T-cell (primary cell): ENCODE measurements at regions not wholly inside any gene's neighbourhood (a gene's known extent, or its start where the extent isn't known, plus 50 kb on each side); places are given as distances from the start of the nearest gene placed in this dataset.

ENCODE experiments used
- ATAC-seq, 4 experiments: fragments of 200-7000 bp in 3 of 4; fragments of 150-1000 bp in 1 of 4; cut with Tn5 transposase; replicated peaks in 1 of 4; 1 replicate in 3 of 4; 2 replicates in 1 of 4; pipeline ENCODE4 v1.10.0; 2021; ENCODE audit warnings: moderate library complexity in 3 of 4, mild to moderate bottlenecking in 2 of 4, moderate number of reproducible peaks in 1 of 4
- CTCF ChIA-PET, 2 donors: fragments of 300-600 bp; sonication (Branson Sonifier 250); formaldehyde crosslinking; loops; one replicate each; lab custom pipeline; 2022; ENCODE audit warnings: antibody characterized with exemption in 2 of 2; lab: Charles Lee
- POLR2A ChIA-PET, 2 donors: fragments of 300-600 bp; sonication (Branson Sonifier 250); formaldehyde crosslinking; loops; one replicate each; lab custom pipeline; 2022; ENCODE audit warnings: antibody characterized with exemption in 2 of 2; lab: Charles Lee
- DNase-seq, 35 experiments: peaks; one replicate each; pipeline versions ENCODE4 v3.0.0 to v3.0.0-alpha.2; 2013 to 2023
- H3K27ac ChIP-seq: one replicate; pipeline ENCODE4 v1.5.1; 2013; ENCODE audit warnings: low read length
- H3K27me3 ChIP-seq, 2 experiments: replicated peaks in 1 of 2; 1 replicate in 1 of 2; 2 replicates in 1 of 2; pipeline versions ENCODE4 v1.6.1 to v1.7.0; 2013; ENCODE audit warnings: low read length in 1 of 2, mixed read lengths in 1 of 2; ENCODE audit not compliant: control insufficient read depth in 2 of 2, insufficient read depth in 2 of 2; ENCODE audit errors: extremely low read depth in 1 of 2
- H3K36me3 ChIP-seq, 2 donors: 1 replicate in 1 of 2; 2 replicates in 1 of 2; pipeline versions ENCODE4 v1.6.1 to v1.7.0; 2013; ENCODE audit warnings: low read length in 1 of 2; ENCODE audit not compliant: control insufficient read depth in 2 of 2, insufficient read depth in 1 of 2; ENCODE audit errors: extremely low read depth in 1 of 2
- H3K4me1 ChIP-seq, 2 experiments: 1 replicate in 1 of 2; 2 replicates in 1 of 2; pipeline versions ENCODE4 v1.6.1 to v1.7.0; 2013; ENCODE audit warnings: low read length in 2 of 2, mixed read lengths in 1 of 2; ENCODE audit not compliant: insufficient read depth in 2 of 2, control insufficient read depth in 1 of 2; ENCODE audit errors: extremely low read depth in 1 of 2
- H3K4me3 ChIP-seq, 2 donors: 1 replicate in 1 of 2; 2 replicates in 1 of 2; pipeline versions ENCODE4 v1.5.1 to v1.7.0; 2013; ENCODE audit warnings: mild to moderate bottlenecking in 2 of 2, low read length in 1 of 2, moderate library complexity in 1 of 2; ENCODE audit not compliant: control insufficient read depth in 1 of 2; ENCODE audit errors: extremely low read depth in 1 of 2
- H3K9me3 ChIP-seq: 2 replicates; pipeline ENCODE4 v1.7.0; 2013
- H3K27ac Mint-ChIP-seq, 2 donors: one replicate each; pipeline ENCODE4 v1.8.0; 2020 to 2021; ENCODE audit warnings: mild to moderate bottlenecking in 2 of 2, mixed read lengths in 2 of 2
- H3K27me3 Mint-ChIP-seq, 2 donors: one replicate each; pipeline ENCODE4 v1.8.0; 2021 to 2022; ENCODE audit warnings: mixed read lengths in 2 of 2
- H3K36me3 Mint-ChIP-seq: one replicate; pipeline ENCODE4 v1.8.0; 2021; ENCODE audit warnings: mixed read lengths
- H3K4me1 Mint-ChIP-seq, 3 donors: one replicate each; pipeline ENCODE4 v1.8.0; 2020 to 2022; ENCODE audit warnings: mixed read lengths in 3 of 3, mild to moderate bottlenecking in 1 of 3
- H3K4me3 Mint-ChIP-seq, 3 donors: one replicate each; pipeline ENCODE4 v1.8.0; 2020 to 2022; ENCODE audit warnings: mild to moderate bottlenecking in 3 of 3, mixed read lengths in 3 of 3, moderate library complexity in 3 of 3
- H3K9me3 Mint-ChIP-seq, 3 donors: one replicate each; pipeline ENCODE4 v1.8.0; 2020 to 2022; ENCODE audit warnings: mixed read lengths in 3 of 3
- WGBS: methylation state at CpG from one replicate; pipeline ENCODE4 v1.1.5; 2013; ENCODE audit warnings: missing lambda C conversion rate; ENCODE audit not compliant: insufficient coverage; 5-methylcytosine and 5-hydroxymethylcytosine counted together

DNA sequence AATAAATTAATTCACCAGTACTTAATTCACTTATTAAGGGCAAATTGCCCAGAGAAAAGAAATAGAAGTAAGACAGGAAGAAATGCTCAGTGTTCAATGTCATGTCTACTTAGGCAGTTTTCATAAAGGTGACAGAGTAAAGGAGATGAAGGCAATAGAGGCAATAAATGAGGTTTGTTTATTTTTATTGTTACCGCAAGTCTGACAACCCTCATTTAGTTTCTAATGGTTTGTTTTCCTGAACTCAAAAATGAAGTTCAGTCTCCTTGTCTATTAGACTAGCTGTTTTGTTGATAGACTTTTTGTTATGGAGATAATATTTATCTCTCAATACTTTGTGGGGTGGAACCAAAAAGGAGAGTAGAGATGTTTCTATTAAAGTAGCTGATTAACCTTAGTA lies 258.3 kb downstream of the C3orf38 start:
- H3K27me3 ChIP-seq = no peaks in the 10 kb centered on the region
- CTCF ChIA-PET = interaction anchor here in 1 of 2 donors (1.0 kb wide), 1 partner anchor 8 kb away, joined by 3 read pairs; no protein-coding TSS in a partner anchor
- H3K27ac Mint-ChIP-seq = no peak overlapping the region
- peaks cover 0 to 16% of the 10 kb centered on the region in 2 experiments for H3K4me1 ChIP-seq
- no peaks in the 10 kb centered on the region for H3K9me3 ChIP-seq
- H3K27me3 Mint-ChIP-seq = no peaks in the 10 kb centered on the region
- no peaks in the 10 kb centered on the region for H3K36me3 Mint-ChIP-seq
- POLR2A ChIA-PET = no interaction called here
- H3K27ac ChIP-seq = no peak overlapping the region
- DNase-seq = no peak
- no peak for ATAC-seq
- H3K4me3 Mint-ChIP-seq = no peak overlapping the region
- H3K4me3 ChIP-seq = no peak overlapping the region
- peaks cover 8 to 32% (median 17%) of the 10 kb centered on the region in 3 donors for H3K4me1 Mint-ChIP-seq
- WGBS = no CpG with 5 or more reads among the region's 1 CpG
- H3K36me3 ChIP-seq = no peaks in the 10 kb centered on the region
- no peaks in the 10 kb centered on the region for H3K9me3 Mint-ChIP-seq

DNA sequence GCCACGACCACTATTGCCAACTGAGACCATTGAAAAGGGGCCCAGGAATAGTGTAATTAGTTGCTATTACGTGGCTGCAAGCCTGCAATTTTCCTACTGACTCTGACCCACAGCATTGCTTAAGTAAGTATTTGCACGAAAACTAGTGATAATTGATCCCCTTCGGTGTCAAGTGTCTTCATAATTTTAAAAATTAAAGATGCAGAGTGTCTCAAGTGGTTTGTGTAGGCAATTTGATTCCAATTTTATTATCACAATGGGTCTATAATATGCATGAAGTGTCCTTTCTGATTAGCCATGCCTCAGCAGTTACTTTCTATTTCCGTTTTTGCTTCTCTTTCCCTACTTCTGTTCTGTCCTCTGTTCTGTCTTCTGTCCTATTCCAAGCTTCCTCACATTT lies 259.2 kb downstream of the C3orf38 start:
- peaks cover 0 to 16% of the 10 kb centered on the region in 2 experiments for H3K4me1 ChIP-seq
- H3K36me3 ChIP-seq = no peaks in the 10 kb centered on the region
- H3K9me3 Mint-ChIP-seq = no peaks in the 10 kb centered on the region
- no peak overlapping the region for H3K4me3 Mint-ChIP-seq
- H3K36me3 Mint-ChIP-seq = no peaks in the 10 kb centered on the region
- H3K27ac Mint-ChIP-seq = no peak overlapping the region
- CTCF ChIA-PET = no interaction called here
- ATAC-seq = no peak
- H3K4me3 ChIP-seq = no peak overlapping the region
- H3K27ac ChIP-seq = no peak overlapping the region
- H3K9me3 ChIP-seq = no peaks in the 10 kb centered on the region
- POLR2A ChIA-PET = no interaction called here
- no peak for DNase-seq
- H3K4me1 Mint-ChIP-seq = peaks cover 8 to 32% (median 17%) of the 10 kb centered on the region in 3 donors
- WGBS = 60% methylated on average over 1 of the region's 5 CpGs
- no peaks in the 10 kb centered on the region for H3K27me3 Mint-ChIP-seq
- no peaks in the 10 kb centered on the region for H3K27me3 ChIP-seq

DNA sequence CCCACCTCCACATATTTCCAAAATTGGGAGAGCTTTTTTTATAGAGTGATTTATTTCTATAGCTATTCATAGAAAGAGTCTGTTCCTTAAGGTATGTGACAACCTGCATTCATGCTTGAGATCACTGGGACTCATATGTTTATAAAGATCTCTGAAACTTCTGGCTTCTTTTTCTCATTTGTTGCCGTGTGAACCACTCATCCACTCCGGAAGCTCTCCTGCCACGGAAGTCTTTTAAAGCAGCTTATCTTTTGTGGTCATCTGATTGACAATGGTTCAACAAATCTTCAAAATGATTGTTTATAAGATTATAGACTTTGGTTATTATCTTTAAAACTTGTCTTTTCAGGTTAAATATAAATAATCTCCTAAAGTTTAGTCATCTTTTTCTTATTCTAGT lies 260.5 kb downstream of the C3orf38 start:
- no peaks in the 10 kb centered on the region for H3K36me3 Mint-ChIP-seq
- 60% methylated on average over 2 of the region's 3 CpGs for WGBS
- H3K27ac ChIP-seq = no peak overlapping the region
- H3K27me3 ChIP-seq = no peaks in the 10 kb centered on the region
- H3K4me1 ChIP-seq = peaks cover 0 to 10% of the 10 kb centered on the region in 2 experiments
- ChIA-PET POLR2A (no interaction called here), CTCF (no interaction called here)
- H3K4me3 ChIP-seq = no peak overlapping the region
- H3K4me1 Mint-ChIP-seq = peaks cover 8 to 26% (median 17%) of the 10 kb centered on the region in 3 donors
- no peaks in the 10 kb centered on the region for H3K27me3 Mint-ChIP-seq
- no peaks in the 10 kb centered on the region for H3K9me3 Mint-ChIP-seq
- ATAC-seq (peak in 2 of 4 experiments; percentile 54 to 57), DNase-seq (peak in 1 of 35 experiments; percentile 7)
- H3K4me3 Mint-ChIP-seq = no peak overlapping the region
- no peaks in the 10 kb centered on the region for H3K36me3 ChIP-seq
- H3K27ac Mint-ChIP-seq = peak overlapping the region in 1 of 2 donors; percentile 61
- no peaks in the 10 kb centered on the region for H3K9me3 ChIP-seq

DNA sequence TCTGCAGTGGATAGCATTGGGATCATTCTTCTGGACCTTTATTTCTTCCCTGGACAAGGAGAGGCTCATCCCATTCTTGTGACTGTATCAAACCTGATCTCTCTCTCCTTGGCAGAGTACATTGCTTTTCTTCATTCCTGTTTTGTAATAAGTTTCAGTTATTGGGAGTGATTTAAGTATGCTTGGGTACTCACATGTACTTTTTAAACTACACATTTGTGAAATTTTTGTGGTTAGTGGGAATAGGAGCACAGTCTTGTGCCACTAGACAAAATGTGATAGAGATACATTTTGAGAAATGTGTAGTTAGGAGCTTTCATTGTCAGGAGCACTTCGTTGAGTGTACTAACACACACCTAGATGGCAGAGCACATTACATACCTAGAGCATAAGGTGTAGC lies 262.6 kb downstream of the C3orf38 start:
- no peaks in the 10 kb centered on the region for H3K9me3 ChIP-seq
- no CpG with 5 or more reads among the region's 1 CpG for WGBS
- H3K27me3 Mint-ChIP-seq = no peaks in the 10 kb centered on the region
- H3K4me1 ChIP-seq = peaks cover 0 to 5% of the 10 kb centered on the region in 2 experiments
- DNase-seq = no peak
- no peaks in the 10 kb centered on the region for H3K27me3 ChIP-seq
- no peaks in the 10 kb centered on the region for H3K36me3 ChIP-seq
- POLR2A ChIA-PET = interaction anchor here in 1 of 2 donors (0.6 kb wide), 2 partner anchors 15 to 32 kb away, joined by 3 read pairs; no protein-coding TSS in a partner anchor
- no peak overlapping the region for H3K27ac Mint-ChIP-seq
- no peak overlapping the region for H3K4me3 Mint-ChIP-seq
- no peaks in the 10 kb centered on the region for H3K9me3 Mint-ChIP-seq
- H3K4me1 Mint-ChIP-seq = peaks cover 8 to 21% (median 17%) of the 10 kb centered on the region in 3 donors
- no peak overlapping the region for H3K27ac ChIP-seq
- ATAC-seq = no peak
- CTCF ChIA-PET = no interaction called here
- H3K36me3 Mint-ChIP-seq = no peaks in the 10 kb centered on the region
- no peak overlapping the region for H3K4me3 ChIP-seq

DNA sequence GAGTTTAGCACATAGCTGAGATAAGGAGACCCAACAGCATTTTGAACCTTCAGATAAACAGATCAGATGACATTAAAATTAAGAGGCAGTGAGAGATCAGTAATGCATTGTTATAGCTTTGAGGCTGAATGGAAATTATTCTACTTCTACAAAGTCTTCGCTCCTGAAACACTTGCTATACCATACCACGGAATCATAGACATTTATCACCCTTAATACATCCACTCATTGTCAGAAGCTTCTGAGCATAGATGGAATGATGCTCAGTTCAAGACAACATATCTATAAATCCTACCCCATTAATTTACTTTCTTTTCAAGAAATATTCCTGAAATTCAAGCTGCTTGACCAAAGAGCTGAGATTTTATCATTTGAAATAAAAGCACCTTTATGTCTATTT lies 266.7 kb downstream of the C3orf38 start:
- CTCF ChIA-PET = interaction anchor here in 1 of 2 donors (0.7 kb wide), 1 partner anchor 9 kb away, joined by 3 read pairs; no protein-coding TSS in a partner anchor

DNA sequence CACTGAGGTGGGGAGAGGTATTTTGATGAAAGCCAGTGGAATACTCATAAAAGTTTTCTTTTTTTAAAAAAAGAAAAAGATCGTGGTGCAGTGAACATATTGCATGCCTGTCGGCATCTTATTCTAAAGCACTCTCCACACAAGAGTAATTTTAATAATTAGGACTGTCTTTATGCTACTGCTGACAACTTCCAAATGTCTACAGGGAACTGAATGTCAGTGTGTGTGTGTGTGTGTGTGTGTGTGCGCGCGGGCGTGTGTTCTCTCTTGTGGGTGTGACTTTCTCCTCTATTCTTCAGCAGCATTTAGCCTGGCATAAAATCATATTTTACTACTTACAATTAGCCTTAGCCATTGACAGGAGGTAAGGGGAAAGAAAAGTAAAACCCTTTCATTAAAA lies 268.5 kb downstream of the C3orf38 start:
- Histone ChIP-seq H3K36me3 (no peaks in the 10 kb centered on the region), H3K27me3 (no peaks in the 10 kb centered on the region), H3K27ac (no peak overlapping the region), H3K4me1 (no peaks in the 10 kb centered on the region), H3K4me3 (no peak overlapping the region), H3K9me3 (no peaks in the 10 kb centered on the region)
- H3K4me3 Mint-ChIP-seq = no peak overlapping the region
- WGBS = no CpG with 5 or more reads among the region's 6 CpGs
- ChIA-PET CTCF (no interaction called here), POLR2A (no interaction called here)
- H3K36me3 Mint-ChIP-seq = no peaks in the 10 kb centered on the region
- DNase-seq (no peak), ATAC-seq (no peak)
- no peaks in the 10 kb centered on the region for H3K4me1 Mint-ChIP-seq
- H3K27ac Mint-ChIP-seq = no peak overlapping the region
- H3K9me3 Mint-ChIP-seq = no peaks in the 10 kb centered on the region
- H3K27me3 Mint-ChIP-seq = no peaks in the 10 kb centered on the region

More for the DNA sequence above, 266.7 kb downstream of the C3orf38 start:
- Histone ChIP-seq H3K27me3 (no peaks in the 10 kb centered on the region), H3K4me1 (no peaks in the 10 kb centered on the region), H3K9me3 (no peaks in the 10 kb centered on the region), H3K4me3 (no peak overlapping the region), H3K36me3 (no peaks in the 10 kb centered on the region), H3K27ac (no peak overlapping the region)
- no peak overlapping the region for H3K27ac Mint-ChIP-seq
- no peaks in the 10 kb centered on the region for H3K9me3 Mint-ChIP-seq
- DNase-seq (no peak), ATAC-seq (no peak)
- no peak overlapping the region for H3K4me3 Mint-ChIP-seq
- 93% methylated on average over 2 of the region's 2 CpGs for WGBS
- POLR2A ChIA-PET = no interaction called here
- H3K4me1 Mint-ChIP-seq = peaks cover 0 to 3% (median 0%) of the 10 kb centered on the region in 3 donors
- no peaks in the 10 kb centered on the region for H3K36me3 Mint-ChIP-seq
- H3K27me3 Mint-ChIP-seq = no peaks in the 10 kb centered on the region

DNA sequence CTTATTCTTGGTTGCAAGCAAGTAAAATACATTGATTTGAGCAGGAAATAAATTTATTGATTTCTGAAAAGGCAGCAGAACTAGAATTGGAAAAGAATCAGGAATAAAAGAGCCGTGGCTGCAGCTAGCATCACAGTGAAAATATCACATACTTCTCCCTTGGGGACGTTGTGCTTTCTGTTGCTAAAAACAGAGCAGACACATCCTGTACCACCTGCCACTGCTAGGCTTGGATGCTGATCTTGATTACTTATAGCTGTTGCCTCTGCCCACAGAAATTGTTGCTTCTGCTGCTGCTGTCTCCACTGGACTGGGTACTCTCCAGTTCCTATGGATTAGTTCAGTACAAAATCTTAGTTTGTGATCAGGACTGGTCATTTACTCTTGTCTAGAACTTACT lies 283.8 kb downstream of the C3orf38 start:
- no peak overlapping the region for H3K4me3 Mint-ChIP-seq
- no peak overlapping the region for H3K4me3 ChIP-seq

More for the DNA sequence above, 283.8 kb downstream of the C3orf38 start:
- Histone ChIP-seq H3K36me3 (no peaks in the 10 kb centered on the region), H3K27me3 (no peaks in the 10 kb centered on the region), H3K27ac (no peak overlapping the region), H3K9me3 (no peaks in the 10 kb centered on the region), H3K4me1 (peaks cover 0 to 2% of the 10 kb centered on the region in 2 experiments)
- Mint-ChIP-seq H3K36me3 (no peaks in the 10 kb centered on the region), H3K4me1 (no peaks in the 10 kb centered on the region), H3K9me3 (no peaks in the 10 kb centered on the region), H3K27me3 (no peaks in the 10 kb centered on the region), H3K27ac (no peak overlapping the region)
- ATAC-seq = no peak
- POLR2A ChIA-PET = no interaction called here
- CTCF ChIA-PET = no interaction called here
- no peak for DNase-seq
- no CpG with 5 or more reads among the region's 2 CpGs for WGBS
